B cell (primary cell): ENCODE measurements at regions not wholly inside any gene's neighbourhood (a gene's known extent, or its start where the extent isn't known, plus 50 kb on each side); places are given as distances from the start of the nearest gene placed in this dataset.

ENCODE experiments used
- ATAC-seq: fragments of 200-7000 bp; cut with Tn5 transposase; one replicate; pipeline ENCODE4 v1.10.0; 2021; ENCODE audit warnings: low read depth, mild to moderate bottlenecking, moderate number of reproducible peaks, moderate library complexity
- CTCF ChIA-PET: fragments of 350-600 bp; sonication (Branson Sonifier 250); formaldehyde crosslinking; loops from one replicate; lab custom pipeline; 2021; ENCODE audit warnings: antibody characterized with exemption, inconsistent platforms; lab: Charles Lee
- POLR2A ChIA-PET: fragments of 350-600 bp; sonication (Branson Sonifier 250); formaldehyde crosslinking; loops from one replicate; lab custom pipeline; 2021; ENCODE audit warnings: antibody characterized with exemption; lab: Charles Lee
- DNase-seq: peaks from one replicate; pipeline ENCODE4 v3.0.0; 2013
- H2AFZ ChIP-seq: 2 replicates; pipeline ENCODE4 v1.6.1; 2012; ENCODE audit warnings: mild to moderate bottlenecking, low read depth, low read length; ENCODE audit not compliant: insufficient read depth, poor library complexity, severe bottlenecking
- H3K27ac ChIP-seq, 2 donors: 1 replicate in 1 of 2; 2 replicates in 1 of 2; pipeline ENCODE4 v1.5.1; 2012 to 2013; ENCODE audit warnings: low read length in 2 of 2, mild to moderate bottlenecking in 2 of 2, moderate library complexity in 1 of 2
- H3K27me3 ChIP-seq, 4 experiments: fragments of 200-600 bp in 1 of 4; sonication (generic) in 1 of 4; replicated peaks in 1 of 4; 1 replicate in 2 of 4; 2 replicates in 2 of 4; pipeline versions ENCODE4 v1.6.1 to v1.7.0; 2013 to 2016; ENCODE audit warnings: low read length in 3 of 4, mild to moderate bottlenecking in 2 of 4, mixed read lengths in 1 of 4, moderate library complexity in 1 of 4; ENCODE audit not compliant: insufficient read depth in 4 of 4, control insufficient read depth in 3 of 4; ENCODE audit errors: control extremely low read depth in 1 of 4
- H3K36me3 ChIP-seq, 2 experiments: replicated peaks in 1 of 2; 1 replicate in 1 of 2; 2 replicates in 1 of 2; pipeline versions ENCODE4 v1.6.1 to v1.7.1; 2013; ENCODE audit warnings: low read length in 1 of 2; ENCODE audit not compliant: insufficient read depth in 2 of 2, control insufficient read depth in 1 of 2; ENCODE audit errors: control extremely low read depth in 1 of 2, extremely low read depth in 1 of 2
- H3K4me1 ChIP-seq, 2 donors: fragments of 200-600 bp in 1 of 2; sonication (generic) in 1 of 2; 1 replicate in 1 of 2; 2 replicates in 1 of 2; pipeline versions ENCODE4 v1.5.1 to v1.6.1; 2013 to 2017; ENCODE audit warnings: low read length in 2 of 2; ENCODE audit not compliant: control insufficient read depth in 2 of 2, insufficient read depth in 2 of 2
- H3K4me2 ChIP-seq: replicated peaks from 2 replicates; pipeline ENCODE3; 2012; ENCODE audit warnings: mild to moderate bottlenecking, low read depth, low read length; ENCODE audit not compliant: poor library complexity, severe bottlenecking
- H3K4me3 ChIP-seq, 5 experiments: fragments of 200-600 bp in 1 of 5; sonication (generic) in 1 of 5; 1 replicate in 3 of 5; 2 replicates in 2 of 5; pipeline versions ENCODE4 v1.5.1 to v1.7.0; 2011 to 2016; ENCODE audit warnings: low read length in 4 of 5, mild to moderate bottlenecking in 4 of 5, low read depth in 2 of 5, control low read depth in 1 of 5, moderate library complexity in 1 of 5; ENCODE audit not compliant: insufficient read depth in 1 of 5; ENCODE audit errors: control extremely low read depth in 1 of 5, extremely low read depth in 1 of 5
- H3K79me2 ChIP-seq: fragments of 200-600 bp; sonication (generic); one replicate; pipeline ENCODE4 v1.6.0; 2016; ENCODE audit warnings: low read length; ENCODE audit not compliant: control insufficient read depth, insufficient read depth
- H3K9ac ChIP-seq: fragments of 200-600 bp; sonication (generic); 2 replicates; pipeline ENCODE4 v1.6.1; 2017; ENCODE audit warnings: mild to moderate bottlenecking, low read length, moderate library complexity
- H3K9me3 ChIP-seq, 3 donors: one replicate each; pipeline versions ENCODE4 v1.6.1 to v1.7.1; 2013; ENCODE audit warnings: low read length in 2 of 3; ENCODE audit not compliant: control insufficient read depth in 2 of 3, insufficient read depth in 1 of 3; ENCODE audit errors: control extremely low read depth in 1 of 3
- H4K20me1 ChIP-seq: 2 replicates; pipeline ENCODE4 v1.6.0; 2012; ENCODE audit warnings: mild to moderate bottlenecking, low read length; ENCODE audit not compliant: insufficient read depth, control insufficient read depth, poor library complexity, severe bottlenecking
- H3K27ac Mint-ChIP-seq: one replicate; pipeline ENCODE4 v1.8.0; 2021; ENCODE audit warnings: mixed read lengths
- H3K27me3 Mint-ChIP-seq: one replicate; pipeline ENCODE4 v1.8.0; 2021; ENCODE audit warnings: mixed read lengths
- H3K4me1 Mint-ChIP-seq: one replicate; pipeline ENCODE4 v1.8.0; 2021; ENCODE audit warnings: mixed read lengths
- H3K4me3 Mint-ChIP-seq: one replicate; pipeline ENCODE4 v1.8.0; 2021; ENCODE audit warnings: mixed read lengths
- H3K9me3 Mint-ChIP-seq: one replicate; pipeline ENCODE4 v1.8.0; 2022; ENCODE audit warnings: mixed read lengths; ENCODE audit not compliant: insufficient read depth
- CTCF ChIP-seq: fragments of 200-600 bp; IDR thresholded peaks from one replicate; pipeline ENCODE4 v1.8.0; 2022; ENCODE audit warnings: antibody characterized with exemption, mild to moderate bottlenecking
- EZH2 ChIP-seq: IDR thresholded peaks from 2 replicates; pipeline ENCODE4 v1.6.1; 2012; ENCODE audit warnings: borderline replicate concordance, low read depth, mild to moderate bottlenecking, moderate library complexity, low read length; ENCODE audit not compliant: insufficient read depth, poor library complexity, severe bottlenecking
- WGBS: methylation state at CpG from one replicate; pipeline ENCODE4 v1.1.5; 2013; ENCODE audit warnings: missing lambda C conversion rate; ENCODE audit not compliant: insufficient coverage; 5-methylcytosine and 5-hydroxymethylcytosine counted together
- intact Hi-C: fragments of 100-400 bp; cut with micrococcal nuclease; formaldehyde crosslinking; loops from one replicate; pipeline ENCODE4 v1.10.0; 2022

GRCh38 chr21:15932726-15933125 lies 202.9 kb downstream of the USP25 start:
- Histone ChIP-seq H3K27me3 (no peaks in the 10 kb centered on the region), H2AFZ (no peak overlapping the region), H3K4me3 (no peak overlapping the region), H3K4me2 (no peak overlapping the region), H3K9me3 (no peaks in the 10 kb centered on the region), H3K79me2 (no peaks in the 10 kb centered on the region), H3K4me1 (no peaks in the 10 kb centered on the region), H4K20me1 (no peaks in the 10 kb centered on the region), H3K27ac (no peak overlapping the region), H3K36me3 (no peaks in the 10 kb centered on the region), H3K9ac (no peak overlapping the region)
- no peak for TF ChIP-seq CTCF
- TF ChIP-seq EZH2 = no peak
- peaks cover 3% of the 10 kb centered on the region for H3K27me3 Mint-ChIP-seq
- ATAC-seq (no peak), DNase-seq (no peak)
- POLR2A ChIA-PET = no interaction called here
- intact Hi-C loops = no loop called here
- no peak overlapping the region for H3K27ac Mint-ChIP-seq
- CTCF ChIA-PET = no interaction called here
- H3K4me3 Mint-ChIP-seq = no peak overlapping the region
- 83% methylated on average over 3 of the region's 5 CpGs for WGBS
- H3K4me1 Mint-ChIP-seq = no peaks in the 10 kb centered on the region
- H3K9me3 Mint-ChIP-seq = no peaks in the 10 kb centered on the region

DNA sequence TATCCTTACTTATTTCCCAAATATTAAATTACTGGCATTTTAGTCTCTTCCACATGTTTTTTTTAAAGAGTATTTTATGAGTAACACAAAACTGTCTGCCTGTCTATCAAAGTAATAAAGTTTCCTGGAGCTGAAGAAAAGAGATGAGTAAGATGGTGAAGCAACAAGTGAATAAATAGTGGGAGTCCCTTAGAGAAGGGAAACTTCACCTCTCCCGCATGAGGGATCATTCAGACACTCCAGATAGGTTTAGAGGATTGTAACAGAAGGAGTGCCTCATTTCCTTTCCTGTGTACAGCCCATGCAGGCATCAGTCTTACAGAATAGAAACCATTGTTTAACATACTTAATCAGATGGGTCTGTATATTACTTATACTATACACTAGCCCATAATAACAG lies 205.7 kb downstream of the USP25 start:
- Mint-ChIP-seq H3K9me3 (no peaks in the 10 kb centered on the region), H3K27me3 (no peaks in the 10 kb centered on the region), H3K4me3 (no peak overlapping the region), H3K27ac (no peak overlapping the region), H3K4me1 (no peaks in the 10 kb centered on the region)
- no peak overlapping the region for H3K4me2 ChIP-seq
- intact Hi-C loops = no loop called here
- no peak for DNase-seq
- WGBS = no CpG with 5 or more reads among the region's 1 CpG
- ChIA-PET POLR2A (no interaction called here), CTCF (no interaction called here)
- H3K27me3 ChIP-seq = no peaks in the 10 kb centered on the region
- H3K27ac ChIP-seq = no peak overlapping the region
- no peaks in the 10 kb centered on the region for H3K9me3 ChIP-seq
- H3K36me3 ChIP-seq = no peaks in the 10 kb centered on the region
- no peaks in the 10 kb centered on the region for H4K20me1 ChIP-seq
- TF ChIP-seq EZH2 (no peak), CTCF (no peak)
- no peaks in the 10 kb centered on the region for H3K4me1 ChIP-seq
- no peak overlapping the region for H3K9ac ChIP-seq
- no peak overlapping the region for H2AFZ ChIP-seq
- H3K79me2 ChIP-seq = no peaks in the 10 kb centered on the region
- no peak for ATAC-seq
- no peak overlapping the region for H3K4me3 ChIP-seq
